ENCODE measurements at regions not wholly inside any gene's neighbourhood (a gene's known extent, or its start where the extent isn't known, plus 50 kb on each side); places are given as distances from the start of the nearest gene placed in this dataset.

GRCh38 chr20:21862259-21862946, 156.9 kb downstream of the PAX1 start:
- TF ChIP-seq CTCF (IDR thresholded peaks at IDR 0.05; ENCODE audit: unreplicated experiment), result no peak
- Mint-ChIP-seq H3K27ac (ENCODE audit: unreplicated experiment) (no peak overlapping the region), H3K4me3 (ENCODE audit: unreplicated experiment) (no peak overlapping the region), H3K27me3 (ENCODE audit: unreplicated experiment) (peaks cover 9% of the 10 kb centered on the region), H3K36me3 (ENCODE audit: low read depth, unreplicated experiment) (no peaks in the 10 kb centered on the region), H3K4me1 (ENCODE audit: unreplicated experiment) (peaks cover 15% of the 10 kb centered on the region), H3K9me3 (ENCODE audit: unreplicated experiment) (no peaks in the 10 kb centered on the region)
- DNase-seq (ENCODE audit: low spot score), result no peak

GRCh38 chr20:21840991-21841390, 135.5 kb downstream of the PAX1 start:
- Mint-ChIP-seq H3K27me3 (ENCODE audit: unreplicated experiment) (peaks cover 4% of the 10 kb centered on the region), H3K36me3 (ENCODE audit: low read depth, unreplicated experiment) (no peaks in the 10 kb centered on the region), H3K4me1 (ENCODE audit: unreplicated experiment) (no peaks in the 10 kb centered on the region), H3K4me3 (ENCODE audit: unreplicated experiment) (no peak overlapping the region), H3K9me3 (ENCODE audit: unreplicated experiment) (no peaks in the 10 kb centered on the region), H3K27ac (ENCODE audit: unreplicated experiment) (no peak overlapping the region)
- DNase-seq (ENCODE audit: low spot score), result no peak
- TF ChIP-seq CTCF (IDR thresholded peaks at IDR 0.05; ENCODE audit: unreplicated experiment), result no peak

GRCh38 chr20:21839982-21840381, 134.5 kb downstream of the PAX1 start:
- no peaks in the 10 kb centered on the region for H3K4me1 Mint-ChIP-seq (ENCODE audit: unreplicated experiment)

GRCh38 chr20:21836346-21836745, 130.9 kb downstream of the PAX1 start:
- no peak for TF ChIP-seq CTCF (IDR thresholded peaks at IDR 0.05; ENCODE audit: unreplicated experiment)
- H3K27ac Mint-ChIP-seq (ENCODE audit: unreplicated experiment), result no peak overlapping the region
- H3K4me1 Mint-ChIP-seq (ENCODE audit: unreplicated experiment), result no peaks in the 10 kb centered on the region
- DNase-seq (ENCODE audit: low spot score), result no peak
- no peaks in the 10 kb centered on the region for H3K36me3 Mint-ChIP-seq (ENCODE audit: low read depth, unreplicated experiment)
- H3K27me3 Mint-ChIP-seq (ENCODE audit: unreplicated experiment), result peaks cover 4% of the 10 kb centered on the region
- H3K9me3 Mint-ChIP-seq (ENCODE audit: unreplicated experiment), result no peaks in the 10 kb centered on the region
- no peak overlapping the region for H3K4me3 Mint-ChIP-seq (ENCODE audit: unreplicated experiment)

More at GRCh38 chr20:21839982-21840381, 134.5 kb downstream of the PAX1 start:
- H3K36me3 Mint-ChIP-seq (ENCODE audit: low read depth, unreplicated experiment), result no peaks in the 10 kb centered on the region
- no peak for TF ChIP-seq CTCF (IDR thresholded peaks at IDR 0.05; ENCODE audit: unreplicated experiment)
- H3K4me3 Mint-ChIP-seq (ENCODE audit: unreplicated experiment), result no peak overlapping the region
- no peaks in the 10 kb centered on the region for H3K9me3 Mint-ChIP-seq (ENCODE audit: unreplicated experiment)
- no peak overlapping the region for H3K27ac Mint-ChIP-seq (ENCODE audit: unreplicated experiment)
- H3K27me3 Mint-ChIP-seq (ENCODE audit: unreplicated experiment), result peaks cover 4% of the 10 kb centered on the region
- no peak for DNase-seq (ENCODE audit: low spot score)

GRCh38 chr20:21835042-21835441, 129.6 kb downstream of the PAX1 start:
- H3K27me3 Mint-ChIP-seq (ENCODE audit: unreplicated experiment), result peaks cover 4% of the 10 kb centered on the region
- TF ChIP-seq CTCF (IDR thresholded peaks at IDR 0.05; ENCODE audit: unreplicated experiment), result no peak

More at GRCh38 chr20:21835042-21835441, 129.6 kb downstream of the PAX1 start:
- Mint-ChIP-seq H3K4me3 (ENCODE audit: unreplicated experiment) (no peak overlapping the region), H3K36me3 (ENCODE audit: low read depth, unreplicated experiment) (no peaks in the 10 kb centered on the region), H3K27ac (ENCODE audit: unreplicated experiment) (no peak overlapping the region), H3K9me3 (ENCODE audit: unreplicated experiment) (no peaks in the 10 kb centered on the region), H3K4me1 (ENCODE audit: unreplicated experiment) (no peaks in the 10 kb centered on the region)
- DNase-seq (ENCODE audit: low spot score), result no peak
